Kidney glomerular epithelial cell (primary cell): ENCODE measurements at regions not wholly inside any gene's neighbourhood (a gene's known extent, or its start where the extent isn't known, plus 50 kb on each side); places are given as distances from the start of the nearest gene placed in this dataset.
"Not testable (repeated sequence)": the region's sequence is repeated elsewhere in the genome, so short reads cannot be mapped to it uniquely, and the experiment has no call there.

ENCODE experiments used
- DNase-seq: peaks from one replicate; lab custom pipeline; 2025; lab: John Stamatoyannopoulos, UW

DNA sequence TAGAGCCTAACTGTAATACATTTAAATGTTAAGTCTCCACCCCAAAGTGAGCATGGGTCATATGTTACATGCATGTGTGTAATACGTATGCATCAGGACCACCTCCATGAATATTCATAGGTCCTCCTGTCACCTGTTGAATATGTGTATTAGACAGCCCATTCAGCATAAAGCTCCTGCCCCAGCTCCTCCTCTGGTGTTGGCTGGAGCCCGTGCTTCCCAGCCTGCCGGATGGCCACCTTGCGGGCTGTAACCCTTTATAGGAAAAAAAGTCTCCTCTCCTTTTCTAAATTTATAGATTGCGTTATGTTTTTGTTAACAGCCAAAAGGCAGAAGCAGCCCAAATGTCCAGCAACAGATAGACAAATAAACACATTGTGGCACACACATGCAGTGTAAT is 299.5 kb downstream of the MED10 start:
- no peak for DNase-seq

DNA sequence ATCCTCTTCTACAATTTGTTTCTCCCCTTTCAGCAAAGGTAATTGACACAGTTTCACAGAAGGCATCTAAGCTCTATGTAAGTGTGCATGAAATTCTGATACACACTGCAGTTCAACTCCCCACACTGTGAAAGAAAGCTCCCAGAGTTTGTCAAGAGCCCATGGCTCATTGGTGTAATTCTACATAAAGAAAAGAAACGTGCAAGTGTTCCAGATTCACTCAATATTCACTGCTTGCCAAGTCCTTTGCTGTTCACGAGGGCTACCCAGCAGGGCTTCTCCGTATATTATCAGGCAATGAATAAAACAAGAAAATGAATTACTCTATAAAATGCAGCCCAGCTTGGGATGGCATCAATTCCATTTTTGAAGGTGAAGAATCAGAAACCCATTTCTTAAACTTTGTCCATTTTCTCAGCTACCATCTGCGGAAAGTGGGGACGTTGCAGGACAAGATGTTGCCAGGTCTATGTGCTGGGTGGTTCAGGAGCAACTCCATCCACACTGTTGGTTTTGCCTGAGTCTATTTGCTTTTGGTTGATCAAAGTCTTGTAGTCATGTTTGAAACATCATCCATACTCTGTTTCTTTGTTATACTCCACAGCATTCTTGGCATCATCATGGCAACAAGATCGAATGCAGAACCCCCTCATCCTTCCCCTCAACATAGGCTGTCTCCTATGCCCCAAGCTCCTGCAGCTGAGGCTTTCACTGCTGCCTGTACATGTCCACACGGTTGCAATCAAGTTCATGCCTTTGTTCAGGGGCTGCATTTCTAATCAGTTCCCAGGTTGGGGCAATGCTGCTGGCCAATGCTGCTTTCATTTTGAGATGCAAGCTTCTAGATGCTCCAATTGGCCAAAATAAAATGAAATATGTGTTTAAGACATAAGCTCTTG is 301.8 kb downstream of the MED10 start:
- DNase-seq = no peak

DNA sequence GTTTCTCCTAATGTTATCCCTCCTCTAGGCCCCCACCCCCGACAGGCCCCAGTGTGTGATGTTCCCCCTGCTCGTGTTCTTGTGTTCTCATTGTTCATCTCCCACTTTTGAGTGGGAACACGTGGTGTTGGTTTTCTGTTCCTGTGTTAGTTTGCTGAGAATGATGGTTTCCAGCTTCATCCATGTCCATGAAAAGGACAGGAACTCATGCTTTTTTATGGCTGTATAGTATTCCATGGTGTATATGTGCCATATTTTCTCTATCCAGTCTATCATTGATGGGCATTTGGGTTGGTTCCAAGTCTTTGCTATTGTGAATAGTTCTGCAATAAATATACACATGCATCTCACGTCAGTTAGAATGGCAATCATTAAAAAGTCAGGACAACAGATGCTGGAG is 305.9 kb downstream of the MED10 start:
- not testable (repeated sequence) for DNase-seq

DNA sequence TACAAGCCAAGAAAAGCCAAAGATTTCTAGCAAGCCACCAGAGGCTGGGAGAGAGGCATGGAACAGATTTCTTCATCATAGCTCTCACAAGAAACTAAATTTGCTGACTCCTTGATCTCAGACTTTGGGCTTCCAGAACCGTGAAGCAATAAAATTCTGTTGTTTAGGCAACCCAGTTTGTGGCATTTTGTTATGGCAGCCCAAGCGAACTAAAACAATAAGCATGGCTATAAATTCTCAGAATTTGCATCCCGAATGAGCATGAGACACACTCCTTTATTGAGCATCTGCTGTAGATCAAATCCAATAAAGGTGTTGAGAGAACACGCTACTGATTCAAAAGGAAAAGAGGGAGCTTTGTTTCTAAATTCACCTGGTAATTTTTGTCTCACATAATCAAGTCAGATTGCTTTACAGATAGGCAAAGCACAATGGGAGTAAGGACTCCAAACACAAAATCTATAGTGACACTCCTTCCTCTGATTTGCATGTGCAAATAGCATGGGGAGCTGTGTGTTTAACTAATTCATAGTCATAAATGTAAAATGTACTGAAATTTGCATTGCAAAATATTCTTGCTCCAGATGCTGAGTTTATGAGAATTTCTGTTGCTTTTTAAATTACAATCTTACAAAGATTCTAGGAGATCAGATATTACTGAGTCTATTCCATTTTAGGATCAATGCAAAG is 308.7 kb downstream of the MED10 start:
- DNase-seq = no peak

DNA sequence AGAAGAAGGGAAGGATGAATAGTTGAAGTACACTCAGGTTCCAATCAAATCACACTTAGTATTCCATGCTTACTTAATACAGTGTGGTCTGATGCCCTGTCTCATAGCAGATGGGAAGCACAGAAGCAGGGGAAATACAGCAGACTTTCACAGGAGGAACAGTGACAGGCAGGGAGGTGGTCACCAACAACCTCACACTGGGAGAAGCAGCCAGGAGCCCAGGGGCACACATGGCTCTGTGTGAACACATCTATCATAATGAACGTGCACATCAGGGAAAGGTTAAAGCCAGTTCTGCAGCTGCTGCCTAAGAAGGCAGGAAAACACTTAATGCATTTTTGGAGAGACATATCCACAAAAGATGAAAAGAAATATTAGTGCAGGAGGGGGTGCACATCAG is 312.3 kb downstream of the MED10 start:
- no peak for DNase-seq

DNA sequence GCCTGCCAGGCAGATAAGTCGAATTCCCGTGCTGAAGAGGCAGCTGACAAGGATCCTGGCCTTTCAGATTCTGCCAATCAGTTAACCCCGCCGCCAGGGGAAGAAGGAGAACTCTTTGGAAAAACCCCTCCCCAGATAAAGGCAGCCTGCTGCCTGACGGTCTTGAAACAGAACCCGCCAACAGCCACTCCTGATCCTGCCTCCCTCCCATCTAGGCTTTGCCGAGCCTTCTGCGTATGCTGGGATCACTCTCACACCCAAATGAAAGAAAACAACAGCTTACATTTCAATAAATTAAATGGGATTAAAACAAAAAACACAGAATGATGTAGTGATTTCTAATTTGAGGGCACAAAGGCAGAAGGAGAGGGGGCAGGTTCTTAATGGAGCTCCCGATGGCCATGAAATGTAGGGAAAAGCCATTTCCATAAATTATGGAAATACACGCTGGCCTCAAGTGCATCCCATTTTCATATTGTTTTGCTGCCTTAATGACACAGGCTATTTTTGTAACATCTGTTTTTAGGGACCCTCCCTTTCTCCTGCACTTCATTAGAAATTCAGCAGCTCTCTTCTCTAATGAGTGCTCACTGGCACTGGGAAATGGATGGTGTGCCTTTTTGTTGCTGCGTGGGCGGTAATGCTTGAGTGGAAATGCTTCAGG is 319.1 kb downstream of the MED10 start:
- no peak for DNase-seq

DNA sequence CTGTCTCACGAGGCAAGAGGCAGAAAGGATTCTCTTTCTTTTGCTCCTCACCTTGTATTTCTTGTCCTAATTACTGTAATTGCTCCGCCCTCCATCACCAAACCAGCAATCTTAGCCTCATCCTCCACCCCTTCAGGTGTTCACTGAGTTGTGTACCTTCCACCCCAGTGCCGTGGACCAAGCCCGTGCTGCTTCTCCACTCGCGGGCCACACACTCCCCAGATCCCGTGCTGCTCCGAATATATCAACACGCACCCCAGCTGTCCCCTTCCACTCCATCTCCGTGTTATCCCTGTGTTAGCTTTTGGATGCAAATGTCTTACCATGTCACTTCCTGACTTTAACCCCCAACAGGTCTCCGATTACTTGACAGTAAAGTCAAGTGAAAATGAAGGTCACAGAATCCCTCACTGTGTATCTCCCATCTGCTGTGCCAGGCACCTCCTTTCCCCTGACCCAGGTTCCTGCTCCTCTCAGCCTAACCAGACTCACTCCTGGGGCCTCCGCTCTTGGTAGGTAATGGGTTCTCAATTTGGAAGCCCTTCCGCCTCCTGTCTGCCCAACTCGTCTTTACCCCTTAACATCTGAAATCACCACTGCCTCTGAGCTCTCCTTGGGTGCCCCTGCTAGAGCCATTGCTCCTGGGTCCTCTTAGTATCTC is 320.2 kb downstream of the MED10 start:
- no peak for DNase-seq

DNA sequence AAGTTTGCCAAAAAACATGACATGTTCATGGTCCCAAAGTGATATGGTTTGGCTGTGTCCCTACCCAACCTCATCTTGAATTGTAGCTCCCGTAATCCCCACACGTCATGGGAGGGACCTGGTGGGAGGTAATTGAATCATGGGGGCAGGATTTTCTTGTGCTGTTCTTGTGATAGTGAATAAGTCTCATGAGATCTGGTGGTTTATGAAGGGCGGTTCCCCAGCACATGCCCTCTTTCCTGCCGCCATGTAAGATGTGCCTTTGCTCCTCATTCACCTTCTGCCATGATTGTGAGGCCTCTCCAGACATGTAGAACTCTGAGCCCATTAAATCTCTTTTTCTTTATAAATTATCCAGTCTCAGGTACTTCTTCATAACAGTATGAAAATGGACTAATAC is 322.1 kb downstream of the MED10 start:
- no peak for DNase-seq

DNA sequence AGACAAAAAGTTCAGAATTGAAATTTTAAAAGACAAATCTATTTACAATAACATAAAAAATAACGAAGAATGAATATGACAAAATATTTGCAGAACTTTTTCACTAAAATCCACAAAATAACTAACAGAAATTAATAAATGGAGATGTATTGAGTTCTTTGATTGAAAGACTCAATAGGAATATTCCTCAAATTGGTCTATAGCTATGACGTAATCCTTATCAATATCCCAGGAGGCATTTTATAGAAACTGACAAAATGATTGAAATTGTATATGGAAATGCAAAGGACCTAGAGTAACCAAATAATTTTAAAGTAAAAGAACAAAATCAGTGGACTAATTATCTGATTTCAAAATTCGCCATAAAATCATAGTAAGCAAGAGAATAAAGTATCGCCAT is 328.7 kb downstream of the MED10 start:
- DNase-seq = no peak

DNA sequence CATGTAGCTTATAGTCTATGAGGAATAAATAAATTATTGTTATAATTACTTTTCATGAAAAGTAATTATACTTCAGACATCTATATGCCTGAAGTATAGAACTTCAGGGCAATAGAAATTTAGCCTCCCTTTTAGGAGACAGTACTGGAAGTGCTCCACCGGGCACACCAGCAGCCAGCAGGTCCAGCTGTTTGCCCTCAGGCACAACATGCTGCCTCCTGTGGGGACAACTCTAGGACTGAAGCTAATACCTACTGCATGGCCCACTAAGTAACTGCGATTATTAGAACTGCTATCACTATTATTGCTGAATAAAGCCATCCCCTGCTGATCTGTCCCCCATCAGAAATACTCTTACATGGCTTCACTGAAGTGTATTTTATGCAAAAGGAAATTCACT is 329.6 kb downstream of the MED10 start:
- no peak for DNase-seq

DNA sequence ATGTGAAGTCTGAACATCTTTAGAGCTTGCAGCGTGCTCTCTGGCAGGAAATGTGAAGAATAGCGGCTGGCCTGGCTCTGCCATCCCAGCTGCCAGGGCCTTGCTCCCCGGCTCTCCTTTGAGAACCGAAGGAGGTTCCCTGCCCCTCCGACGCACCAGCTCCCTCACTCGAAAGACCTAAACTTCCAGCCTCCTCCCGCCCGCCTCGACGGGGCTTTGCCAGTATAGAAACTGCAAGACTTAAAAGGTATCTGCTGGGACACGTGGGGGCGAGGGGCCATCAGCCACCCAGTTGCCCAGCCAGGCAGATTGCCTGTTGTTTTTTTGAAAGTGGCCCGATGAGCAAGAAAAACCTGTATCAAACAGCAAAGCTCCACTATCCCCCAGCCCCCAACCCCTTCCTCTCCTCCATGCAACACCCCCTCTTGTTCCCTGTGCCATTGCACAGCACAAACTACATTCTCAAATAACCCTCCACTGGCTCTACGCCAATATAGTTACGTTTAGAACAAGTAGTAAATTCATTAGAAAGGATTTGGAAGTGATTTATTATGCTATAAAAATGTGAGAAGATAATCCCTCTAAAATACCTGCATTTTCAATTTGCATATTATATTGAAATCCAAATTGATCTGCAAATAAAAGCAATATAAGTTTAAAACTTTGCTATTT is 331.9 kb downstream of the MED10 start:
- no peak for DNase-seq

DNA sequence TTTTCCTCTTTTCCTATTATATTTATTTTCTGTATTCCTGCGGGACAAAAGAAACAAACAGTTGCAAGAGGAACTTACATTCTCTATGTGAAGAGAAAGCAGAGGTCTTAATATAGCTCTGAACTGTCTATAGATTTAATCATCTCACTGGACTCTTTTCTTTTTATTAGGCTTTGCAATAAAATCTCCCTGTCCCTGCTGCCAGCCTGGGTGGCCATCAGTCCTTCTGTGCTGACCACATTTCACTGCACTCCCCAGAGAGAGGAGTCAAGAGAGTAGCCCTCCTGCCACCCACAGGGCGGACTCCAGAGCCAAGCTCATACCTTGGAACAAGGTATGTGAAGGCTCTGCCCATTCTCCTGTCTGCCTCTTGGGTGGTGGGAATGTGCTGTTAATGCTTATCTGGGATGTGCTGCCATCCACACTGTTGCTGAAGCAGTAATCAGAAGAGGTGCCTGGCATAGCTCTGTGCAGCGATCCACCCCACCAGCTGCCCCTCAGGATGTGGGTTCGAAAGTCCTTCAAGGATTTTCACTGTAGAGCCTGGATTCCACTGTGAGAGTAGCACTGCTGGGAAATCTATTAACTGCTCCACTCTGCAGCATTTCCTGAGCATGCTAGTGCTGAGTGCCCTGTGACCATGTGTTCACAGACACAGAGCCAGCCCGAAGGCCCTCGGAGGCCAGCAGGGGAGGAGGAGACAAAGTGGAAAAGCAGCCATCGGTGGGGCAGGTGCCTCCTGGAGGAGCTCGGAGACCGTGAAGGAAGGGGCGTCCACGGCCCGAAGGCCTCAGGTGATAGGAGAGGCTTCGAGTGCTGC is 334.6 kb downstream of the MED10 start:
- DNase-seq = no peak

DNA sequence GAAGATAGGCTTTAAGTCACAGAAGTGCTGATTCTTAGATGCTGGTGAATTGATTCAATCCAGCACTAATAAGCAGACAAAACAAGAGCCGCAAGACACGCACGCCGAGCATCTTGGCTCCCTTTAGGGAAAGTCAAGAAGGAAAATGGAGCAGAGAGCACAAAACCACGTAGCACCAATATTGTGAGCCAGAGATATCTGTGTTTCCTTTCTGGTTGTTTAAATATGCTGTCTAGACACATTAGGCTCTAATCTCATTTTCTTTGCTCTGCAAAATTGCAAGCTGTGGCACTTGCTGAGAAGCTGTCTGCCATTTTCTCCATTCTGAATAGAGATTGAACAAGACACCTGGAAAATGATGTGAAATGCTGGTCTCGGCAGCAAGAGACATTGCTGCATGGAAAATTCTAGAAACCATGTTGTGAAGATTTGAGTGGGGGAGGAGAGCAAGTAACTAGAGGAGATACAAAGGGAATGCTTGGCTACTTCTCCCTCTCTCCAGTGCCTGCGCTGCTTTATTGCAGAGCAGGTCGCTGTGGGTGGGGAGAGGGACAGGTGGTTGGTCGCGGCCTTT is 336.3 kb downstream of the MED10 start:
- no peak for DNase-seq

DNA sequence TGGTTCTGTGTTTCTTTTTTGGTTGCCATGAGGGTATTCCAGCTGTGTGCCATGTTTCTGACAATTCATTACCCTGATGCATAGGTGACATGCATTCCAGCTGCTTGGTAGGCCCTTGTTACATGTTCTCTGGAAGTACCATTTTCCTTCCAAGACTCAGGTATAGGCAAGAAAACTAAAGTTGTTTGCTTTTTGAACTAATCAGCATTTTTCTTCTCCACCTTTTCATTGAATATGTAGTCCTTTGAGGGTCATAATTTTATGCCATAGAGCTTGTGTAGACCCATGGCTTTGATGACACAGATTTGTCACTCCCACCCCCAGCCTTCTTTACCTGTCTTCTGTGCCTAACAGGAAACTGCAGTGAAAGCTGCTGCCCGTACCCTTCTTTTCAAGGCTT is 339.2 kb downstream of the MED10 start:
- no peak for DNase-seq

DNA sequence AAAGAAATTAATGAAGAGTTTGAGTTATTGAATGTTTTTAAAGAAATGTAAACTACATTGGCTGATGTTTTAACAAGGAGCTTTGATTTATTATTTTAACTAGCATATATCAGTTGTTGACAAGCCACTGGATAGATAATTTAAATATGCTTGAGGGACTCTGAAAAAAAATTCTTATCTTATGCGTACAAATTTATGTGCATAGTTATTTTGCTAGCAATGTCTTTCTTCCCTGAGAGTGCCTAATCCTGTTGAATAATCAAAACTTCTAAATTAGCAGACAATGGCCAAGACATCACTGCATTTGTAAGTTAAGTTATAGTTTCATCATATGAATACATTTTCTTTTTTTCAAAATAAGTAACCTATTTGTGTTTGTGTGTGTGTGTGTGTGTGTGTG is 342.3 kb downstream of the MED10 start:
- DNase-seq = no peak

DNA sequence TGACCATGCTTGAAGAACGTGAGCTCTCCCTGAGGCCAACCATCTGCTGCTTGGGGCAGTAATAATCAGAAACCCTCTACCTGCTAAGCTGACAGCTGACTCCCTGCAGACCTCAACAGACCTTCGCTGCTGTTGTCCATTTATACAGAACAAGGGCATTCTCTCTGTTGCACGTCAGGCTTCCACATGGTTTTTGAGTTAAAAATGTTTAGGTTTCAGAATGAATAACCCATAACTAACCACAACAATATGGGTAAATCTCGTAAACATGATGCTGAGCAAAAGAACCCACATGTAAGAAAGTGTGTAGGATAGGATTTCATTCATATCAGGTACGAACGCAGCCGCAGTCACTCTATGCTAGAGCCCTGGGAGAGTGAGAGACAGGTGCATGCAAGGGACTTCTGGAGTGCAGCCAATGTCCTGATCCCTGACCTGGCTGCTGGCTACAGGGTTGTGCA is 348.5 kb downstream of the MED10 start:
- DNase-seq = no peak

DNA sequence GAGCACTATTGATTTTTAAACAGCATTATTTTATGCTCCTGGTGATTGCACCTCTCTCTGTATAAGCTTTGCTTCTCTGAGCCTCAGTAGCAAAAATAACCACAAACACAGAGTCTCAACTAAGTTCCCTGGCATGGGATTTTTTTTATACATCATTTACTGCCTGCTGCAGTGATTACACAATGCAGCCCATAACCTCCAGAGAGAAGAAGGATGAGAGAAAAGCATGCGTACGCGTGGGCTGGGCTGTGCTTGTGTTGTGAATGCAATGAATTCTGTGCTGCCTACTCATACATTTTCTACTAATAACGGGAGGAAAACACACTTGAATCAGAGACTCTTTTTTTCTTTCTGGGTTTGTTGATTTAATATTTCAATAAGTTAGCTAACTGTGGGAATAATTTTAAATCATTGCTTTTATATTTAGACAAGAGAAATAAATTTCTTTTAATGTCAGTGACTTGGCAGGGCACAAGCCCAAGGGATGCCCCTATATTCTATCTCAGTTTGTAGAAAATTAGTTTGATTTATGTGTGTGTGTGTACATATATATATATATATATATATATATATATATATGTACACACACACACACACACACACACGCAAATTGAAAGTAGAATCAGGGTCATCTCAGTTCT is 351.5 kb downstream of the MED10 start:
- DNase-seq = no peak

DNA sequence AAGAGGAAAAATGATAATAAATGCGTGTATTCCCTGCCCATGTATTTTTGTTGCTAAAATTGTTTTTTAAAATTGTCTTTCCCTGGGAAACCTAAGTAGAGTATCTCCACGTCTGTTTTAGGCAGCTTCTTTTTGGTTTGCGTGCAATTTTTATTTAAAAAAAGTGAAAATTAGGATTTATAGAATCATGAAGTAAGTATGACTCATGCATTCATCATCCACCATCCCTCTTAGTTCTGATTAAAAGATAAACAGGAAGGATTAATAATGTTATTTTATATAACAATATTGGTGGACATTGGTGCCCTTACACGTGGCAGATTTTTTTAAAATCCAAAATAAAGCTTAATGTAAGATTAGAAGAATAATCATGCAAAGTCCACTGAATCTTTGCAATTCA is 358.7 kb downstream of the MED10 start:
- DNase-seq = no peak

DNA sequence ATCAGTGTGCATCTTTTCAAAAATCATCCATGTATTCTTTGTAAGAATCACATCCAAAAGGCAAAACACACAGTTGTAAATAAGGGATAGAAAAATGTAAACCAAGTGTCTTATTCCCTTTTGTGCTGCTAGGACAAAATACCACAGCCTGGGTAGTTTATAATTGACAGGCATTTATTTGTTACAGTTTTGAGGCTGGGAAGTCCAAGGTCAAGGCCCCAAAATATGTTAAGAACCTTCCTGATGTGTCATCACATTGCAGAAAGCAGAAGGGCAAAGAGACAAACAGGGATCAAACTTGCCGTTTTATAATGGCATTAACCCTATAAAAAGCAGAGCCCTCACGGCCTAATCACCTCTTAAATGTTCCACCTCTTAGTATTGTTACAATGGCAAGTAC is 364.8 kb downstream of the MED10 start:
- no peak for DNase-seq

DNA sequence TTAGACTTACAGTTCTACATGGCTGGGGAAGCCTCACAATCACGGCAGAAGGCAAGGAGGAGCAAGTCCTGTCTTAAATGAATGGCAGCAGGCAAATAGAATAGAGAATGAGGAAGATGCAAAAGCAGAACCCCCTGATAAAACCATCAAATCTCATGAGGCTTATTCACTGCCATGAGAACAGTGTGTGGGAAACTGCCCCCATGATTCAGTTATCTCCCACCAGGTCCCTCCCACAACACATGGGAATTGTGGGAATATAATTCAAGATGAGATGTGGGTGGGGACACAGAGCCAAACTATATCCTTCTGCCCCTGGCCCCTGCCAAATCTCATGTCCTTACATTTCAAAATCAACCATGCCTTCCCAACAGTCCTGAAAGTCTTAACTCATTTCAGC is 367.1 kb downstream of the MED10 start:
- DNase-seq = no peak
